ENCODE measurements at regions not wholly inside any gene's neighbourhood (a gene's known extent, or its start where the extent isn't known, plus 50 kb on each side); places are given as distances from the start of the nearest gene placed in this dataset.

DNA sequence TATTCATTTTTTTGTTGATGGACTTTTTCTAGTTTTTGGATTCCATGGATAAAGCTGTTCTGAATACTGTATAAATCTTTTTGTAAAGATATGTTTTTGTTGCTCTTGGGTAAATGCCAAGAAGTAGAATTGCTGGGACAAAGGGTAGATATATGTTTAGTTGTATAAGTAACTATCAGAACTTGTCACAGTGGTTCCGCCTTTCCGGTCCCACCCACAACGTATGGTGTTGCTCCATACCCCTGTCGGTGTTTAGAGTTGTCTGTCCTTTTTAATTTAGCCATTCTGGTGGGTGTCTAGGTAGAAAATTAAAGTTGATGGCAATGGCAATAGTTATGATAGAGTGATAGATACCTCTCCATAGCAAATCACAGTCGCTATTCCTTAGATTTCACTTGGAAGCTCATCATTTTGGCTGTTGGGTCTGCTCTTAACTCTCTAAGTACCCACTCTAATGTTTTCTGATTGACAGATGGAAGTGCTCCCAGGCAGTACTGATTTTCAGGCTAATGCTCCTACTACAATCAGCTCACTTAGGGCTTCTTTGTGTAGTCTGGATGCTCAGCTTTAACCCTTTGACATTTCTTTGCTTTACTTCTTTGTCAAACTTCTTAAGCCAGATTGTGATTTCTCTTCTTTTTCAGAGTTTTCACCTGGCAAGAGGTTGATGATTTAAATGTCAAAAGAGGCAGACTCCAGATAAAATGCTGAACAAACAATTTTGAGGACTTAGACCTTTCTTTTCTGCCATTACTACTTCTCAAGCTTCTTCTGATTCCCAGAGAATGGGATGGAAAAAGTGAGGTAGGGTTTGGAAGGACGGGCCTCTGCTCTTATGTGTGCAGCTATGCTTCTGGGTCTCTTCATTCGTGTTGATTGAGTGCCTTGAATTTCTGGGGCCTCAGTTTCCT, 156.4 kb downstream of the AQP4 start:
- Histone ChIP-seq H3K27ac (no peak overlapping the region), H3K27me3 (peaks cover 0 to 3% of the 10 kb centered on the region in 2 donors), H3K9me3 (no peaks in the 10 kb centered on the region), H3K36me3 (no peaks in the 10 kb centered on the region), H3K4me1 (no peaks in the 10 kb centered on the region), H3K4me3 (no peak overlapping the region)
- no peak for DNase-seq
- intact Hi-C loops (cut with DNase I; ENCODE audit: low total_unique reads), result no loop called here
- no peak for TF ChIP-seq CTCF (IDR thresholded peaks at IDR 0.05)

- DNase-seq, result no peak
- intact Hi-C loops (cut with DNase I; ENCODE audit: low total_unique reads), result no loop called here
Measured at GRCh38 chr18:26706911-26707351, 158.6 kb downstream of the AQP4 start.

DNA sequence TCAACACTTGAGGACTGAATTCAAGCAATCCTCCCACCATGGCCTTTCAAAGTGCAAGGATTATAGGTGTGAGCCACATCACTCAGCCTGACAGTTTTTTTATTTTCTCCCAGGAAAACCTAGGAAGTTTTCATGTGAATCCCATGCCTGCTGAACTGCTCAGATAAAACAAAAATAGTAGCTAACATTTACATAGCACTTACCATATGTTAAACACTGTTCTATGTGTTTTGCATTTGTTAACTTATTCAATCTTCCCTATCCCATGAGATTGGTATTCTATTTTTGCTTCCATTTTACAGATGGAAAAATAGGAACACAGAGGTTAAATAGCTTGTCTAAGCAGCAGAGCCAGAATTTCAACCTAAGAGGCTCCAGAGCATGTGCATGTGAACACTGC, 157.4 kb upstream of the KCTD1 start:
- intact Hi-C loops (cut with DNase I; ENCODE audit: low total_unique reads), result no loop called here
- Histone ChIP-seq H3K27ac (no peak overlapping the region), H3K9me3 (no peaks in the 10 kb centered on the region), H3K27me3 (peaks cover 0 to 6% of the 10 kb centered on the region in 2 donors), H3K36me3 (no peaks in the 10 kb centered on the region), H3K4me1 (no peaks in the 10 kb centered on the region), H3K4me3 (no peak overlapping the region)
- DNase-seq, result no peak
- no peak for TF ChIP-seq CTCF (IDR thresholded peaks at IDR 0.05)

More at GRCh38 chr18:26706911-26707351, 158.6 kb downstream of the AQP4 start:
- Histone ChIP-seq H3K9me3 (no peaks in the 10 kb centered on the region), H3K36me3 (no peaks in the 10 kb centered on the region), H3K27me3 (peaks cover 0 to 6% of the 10 kb centered on the region in 2 donors), H3K4me3 (no peak overlapping the region), H3K4me1 (no peaks in the 10 kb centered on the region), H3K27ac (no peak overlapping the region)
- TF ChIP-seq CTCF (IDR thresholded peaks at IDR 0.05), result no peak

DNA sequence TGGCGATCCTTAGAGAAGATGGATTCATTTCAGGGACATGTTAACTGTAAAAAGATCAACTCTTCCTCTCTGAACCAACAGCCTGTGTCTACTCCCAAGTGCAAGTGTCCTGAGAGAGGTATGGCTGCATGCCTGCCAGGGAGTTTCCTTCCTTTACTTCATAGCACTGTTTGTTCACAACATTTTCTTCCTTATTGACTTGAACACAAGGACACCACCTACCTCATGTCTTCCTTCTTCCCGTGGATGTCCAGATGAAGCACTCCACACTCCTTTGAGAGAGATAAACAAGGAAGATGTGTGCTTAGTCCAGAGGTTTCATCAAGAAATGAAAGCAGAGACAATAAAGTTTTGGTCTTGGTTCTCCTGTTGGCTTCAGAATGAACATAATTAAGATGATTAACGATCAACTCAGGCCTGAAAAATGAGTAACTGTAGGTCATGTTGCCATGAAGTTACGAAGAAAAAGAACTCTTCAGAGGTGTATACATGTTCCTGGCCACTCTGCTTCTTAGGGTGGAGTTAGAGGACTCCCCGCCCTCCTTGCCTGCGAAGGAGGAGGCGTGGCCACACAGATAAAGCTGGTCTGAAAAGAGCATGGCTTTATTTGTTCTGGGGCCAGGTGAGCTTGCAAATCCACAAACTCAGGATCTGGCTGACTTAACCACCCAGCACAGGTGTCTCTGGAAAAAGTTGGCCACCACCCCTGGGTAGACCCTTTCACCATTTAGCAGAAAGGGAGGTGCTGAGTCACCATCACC, 155.0 kb upstream of the KCTD1 start:
- Histone ChIP-seq H3K27ac (no peak overlapping the region), H3K36me3 (no peaks in the 10 kb centered on the region), H3K4me3 (no peak overlapping the region), H3K27me3 (peaks cover 0 to 12% of the 10 kb centered on the region in 2 donors), H3K4me1 (no peaks in the 10 kb centered on the region), H3K9me3 (no peaks in the 10 kb centered on the region)
- intact Hi-C loops (cut with DNase I; ENCODE audit: low total_unique reads), result no loop called here
- no peak for TF ChIP-seq CTCF (IDR thresholded peaks at IDR 0.05)
- no peak for DNase-seq

- DNase-seq, result no peak
- Histone ChIP-seq H3K36me3 (no peaks in the 10 kb centered on the region), H3K27ac (no peak overlapping the region), H3K9me3 (no peaks in the 10 kb centered on the region), H3K4me1 (no peaks in the 10 kb centered on the region), H3K4me3 (no peak overlapping the region), H3K27me3 (peaks cover 0 to 12% of the 10 kb centered on the region in 2 donors)
- no peak for TF ChIP-seq CTCF (IDR thresholded peaks at IDR 0.05)
- intact Hi-C loops (cut with DNase I; ENCODE audit: low total_unique reads), result no loop called here
Measured at GRCh38 chr18:26702086-26702485, 153.7 kb upstream of the KCTD1 start.
